HG03565 (cell line): ENCODE measurements at regions not wholly inside any gene's neighbourhood (a gene's known extent, or its start where the extent isn't known, plus 50 kb on each side); places are given as distances from the start of the nearest gene placed in this dataset.

ENCODE experiments used
- ATAC-seq: cut with Tn5 transposase; IDR thresholded peaks from one replicate; pipeline ENCODE4 v1.9.1; 2021; ENCODE audit warnings: mild to moderate bottlenecking, moderate library complexity; ENCODE audit not compliant: unreplicated experiment

- ATAC-seq = no peak
Measured at GRCh38 chr5:89513299-89514044, 630.5 kb upstream of the MEF2C start.

GRCh38 chr5:89504051-89504450 is 621.1 kb upstream of the MEF2C start:
- ATAC-seq = no peak

DNA sequence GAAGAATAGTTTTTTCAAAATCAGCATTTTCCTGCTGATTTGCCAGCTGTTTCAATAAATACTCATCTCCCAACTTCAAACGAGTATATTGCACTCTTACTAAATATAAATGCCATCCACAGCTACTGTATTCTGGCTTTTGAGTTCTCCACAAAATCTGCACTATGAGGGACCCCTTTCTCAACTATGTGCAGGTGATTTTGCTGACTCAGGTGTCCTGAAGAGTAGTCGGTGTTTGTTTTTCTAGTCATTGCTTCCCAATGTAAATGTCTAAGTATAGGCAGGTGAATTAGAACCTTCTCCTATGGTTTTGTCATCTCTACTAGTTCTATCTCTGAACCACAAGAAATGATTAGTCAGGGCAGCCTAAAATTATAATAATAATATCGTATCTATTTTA is 616.8 kb upstream of the MEF2C start:
- no peak for ATAC-seq

DNA sequence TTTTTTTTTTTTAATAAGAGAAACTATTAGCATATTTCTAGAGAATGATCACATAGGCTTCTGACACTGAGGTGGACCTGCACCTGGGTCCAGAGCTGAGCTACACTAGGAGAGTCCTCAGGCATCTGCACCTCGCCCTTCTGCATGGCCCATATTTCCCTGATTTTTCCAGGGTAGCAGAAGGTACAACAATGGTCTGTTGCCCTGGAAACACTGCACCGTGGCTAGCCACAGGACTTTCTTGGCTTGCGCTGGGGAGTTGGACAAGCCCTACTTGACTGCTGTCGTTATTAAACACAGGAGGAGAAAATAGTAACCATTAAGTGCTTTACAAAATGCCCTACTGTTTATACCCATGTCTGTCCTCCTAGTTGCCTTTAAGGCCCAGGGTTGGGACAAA is 615.7 kb upstream of the MEF2C start:
- no peak for ATAC-seq

- no peak for ATAC-seq
Measured at GRCh38 chr5:89493414-89493813, 610.4 kb upstream of the MEF2C start.

DNA sequence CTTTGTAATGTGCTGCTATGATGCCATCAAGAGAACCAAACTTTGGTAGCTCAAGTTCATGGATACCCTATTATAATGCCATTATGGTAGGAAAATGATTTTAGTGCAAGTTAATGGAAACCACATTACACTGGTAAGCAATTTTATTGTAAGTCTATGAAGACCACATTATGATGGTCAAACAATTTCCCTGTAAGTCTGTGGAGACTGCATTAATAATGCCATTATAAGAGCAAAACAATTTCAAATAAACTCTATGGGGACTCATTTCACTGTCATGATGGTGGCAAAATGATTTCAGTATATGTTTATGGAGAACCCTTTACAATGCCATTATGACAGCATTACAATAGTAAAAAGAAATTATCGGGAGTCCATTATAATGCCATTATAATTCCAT is 602.0 kb upstream of the MEF2C start:
- no peak for ATAC-seq

DNA sequence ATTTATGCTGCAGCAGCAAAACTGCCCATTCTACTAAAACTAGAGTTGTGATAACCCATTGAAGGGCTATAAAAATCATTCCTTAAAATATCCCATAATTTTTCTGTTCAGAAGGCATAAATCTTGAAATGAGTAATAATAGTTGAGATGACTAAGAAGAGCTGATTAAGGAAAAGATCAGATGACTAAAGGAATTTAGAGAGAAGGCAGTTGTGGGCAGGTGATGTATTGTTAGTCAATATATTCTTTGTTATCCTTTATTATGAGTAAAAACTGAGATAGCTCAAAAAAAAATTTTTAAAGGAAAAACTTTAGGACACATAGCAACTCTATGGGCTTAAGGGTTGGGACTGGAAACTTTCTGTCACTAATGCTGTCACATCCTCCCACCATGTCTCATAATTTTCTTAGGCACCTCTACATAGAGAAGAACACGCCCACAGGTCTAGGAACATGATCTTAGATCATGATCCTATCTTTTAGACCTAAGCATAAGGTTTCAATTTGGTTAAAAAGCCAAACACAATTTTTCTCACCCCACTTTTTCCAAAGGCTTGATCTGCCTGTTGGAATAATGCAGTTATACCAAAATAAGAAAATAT is 597.5 kb upstream of the MEF2C start:
- ATAC-seq = no peak

- ATAC-seq = no peak
Measured at GRCh38 chr5:89478851-89479250, 595.9 kb upstream of the MEF2C start.

GRCh38 chr5:89473196-89473595 is 590.2 kb upstream of the MEF2C start:
- ATAC-seq = no peak

- ATAC-seq = no peak
Measured at GRCh38 chr5:89471541-89471940, 588.6 kb upstream of the MEF2C start.

DNA sequence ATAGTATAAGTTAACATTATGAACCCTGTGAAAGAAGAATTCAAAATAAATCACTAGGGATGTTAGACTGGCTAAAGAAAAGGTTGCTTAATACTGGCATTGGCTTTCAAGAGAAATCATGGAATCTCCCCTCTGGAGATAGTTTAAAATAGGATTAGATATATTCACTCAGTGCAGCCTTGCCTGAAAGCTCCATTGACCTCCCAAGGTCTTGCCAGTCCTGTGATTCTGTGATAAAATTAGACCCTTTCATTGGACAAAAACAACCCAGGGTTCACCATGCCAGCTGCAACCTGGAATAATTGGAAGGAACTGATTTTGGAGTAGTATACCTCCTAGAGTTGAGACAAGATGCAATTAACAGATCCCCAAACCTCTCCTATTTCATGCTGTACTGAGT is 588.1 kb upstream of the MEF2C start:
- no peak for ATAC-seq

DNA sequence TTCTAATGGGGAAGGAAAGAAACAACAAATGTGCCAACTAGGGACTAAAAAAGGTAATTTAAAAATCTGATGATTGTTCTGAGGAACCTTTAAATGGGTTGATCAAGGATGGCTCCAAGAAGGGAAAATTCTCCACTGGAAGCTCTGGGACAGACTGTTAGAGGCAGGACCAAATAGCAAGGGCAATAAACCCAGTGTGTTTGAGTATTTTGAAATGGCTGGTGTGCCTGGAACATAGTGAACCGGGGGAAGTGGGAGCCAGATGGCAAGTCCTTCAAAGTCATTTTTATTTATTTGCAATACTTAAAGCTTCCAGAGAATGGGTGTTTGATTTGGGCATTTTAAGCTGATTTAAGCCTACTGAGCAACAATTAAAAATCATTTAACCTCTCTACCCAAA is 587.7 kb upstream of the MEF2C start:
- ATAC-seq = no peak

- ATAC-seq = no peak
Measured at GRCh38 chr5:89458332-89458656, 575.3 kb upstream of the MEF2C start.

DNA sequence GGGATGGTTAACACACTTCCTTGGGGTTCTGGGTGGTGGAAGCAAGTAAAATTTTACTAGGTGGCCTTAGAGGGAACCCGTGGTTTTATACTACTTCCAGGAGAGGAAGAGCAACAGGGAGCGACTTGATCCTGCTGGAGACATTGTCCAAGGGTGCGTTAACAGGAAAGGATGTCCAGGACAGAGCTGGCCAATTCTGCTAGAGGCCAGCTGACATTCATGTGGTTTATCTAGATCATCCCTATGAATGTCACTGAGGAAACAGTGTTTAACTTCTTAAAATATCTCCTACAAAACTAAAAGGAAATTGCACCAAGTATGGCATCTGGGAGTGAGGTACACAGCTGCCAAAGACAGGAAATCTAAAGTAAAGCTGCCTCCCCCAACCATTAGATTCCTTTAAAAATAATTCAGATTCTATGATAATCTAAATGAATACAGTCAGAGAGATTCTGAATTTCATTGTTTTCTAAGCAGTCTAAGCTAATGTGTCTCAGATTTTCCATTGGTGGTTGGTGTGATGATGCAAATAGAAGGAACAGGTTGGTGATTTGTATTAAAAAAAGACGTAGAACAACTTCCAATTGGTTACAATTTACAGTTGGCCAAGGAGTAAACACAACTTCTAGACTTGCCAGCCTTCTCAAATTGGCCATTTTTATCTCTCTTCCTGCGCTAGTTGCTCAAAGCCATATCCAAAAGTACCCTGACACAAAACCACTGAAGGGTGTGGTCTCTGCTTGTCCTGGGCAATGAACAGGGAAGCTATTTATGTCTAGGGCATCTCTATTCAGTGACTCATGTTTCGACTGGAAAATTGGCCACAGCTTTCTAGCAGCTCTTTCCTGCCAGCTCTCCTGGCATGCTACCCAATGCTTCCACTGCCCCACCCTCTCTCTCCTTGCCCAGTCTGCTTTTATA is 574.7 kb upstream of the MEF2C start:
- ATAC-seq = no peak

DNA sequence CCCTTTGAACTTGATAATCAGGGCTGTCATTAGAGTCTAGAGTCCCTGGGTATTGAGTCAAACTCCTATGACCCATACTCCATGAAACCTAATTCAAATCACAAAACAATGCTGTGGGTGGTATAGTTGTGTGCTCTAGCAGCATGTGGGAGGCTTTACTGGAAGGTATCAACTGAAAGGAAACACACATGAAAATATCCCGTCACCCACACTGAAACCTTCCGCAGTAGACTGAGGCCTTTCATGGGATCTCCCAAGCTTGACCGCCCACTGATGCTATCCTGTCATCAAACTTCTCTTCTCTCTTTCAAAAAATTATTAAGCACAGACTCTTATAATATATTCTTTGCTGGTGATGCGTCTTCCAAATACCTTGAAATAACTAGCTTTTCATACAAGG is 569.1 kb upstream of the MEF2C start:
- ATAC-seq = no peak

DNA sequence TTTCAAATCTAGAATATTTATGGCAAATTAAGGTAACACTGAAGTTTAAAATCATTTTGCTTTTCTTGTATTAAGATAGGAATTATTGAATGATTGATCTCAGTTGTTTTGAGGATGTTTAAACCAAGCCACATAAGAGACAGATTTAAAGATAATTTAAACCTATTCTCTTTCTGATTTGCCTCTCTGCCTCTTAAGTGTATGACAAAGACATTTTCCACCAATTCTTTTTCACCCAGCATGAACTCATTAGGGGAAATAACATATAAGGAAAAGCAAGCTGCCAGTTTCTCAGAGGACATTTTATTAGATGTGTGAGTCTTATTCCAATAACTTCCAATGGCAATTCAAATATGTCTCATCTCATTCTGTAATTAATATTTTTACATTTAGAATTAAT is 568.3 kb upstream of the MEF2C start:
- ATAC-seq = no peak

- peak; percentile 33 for ATAC-seq
Measured at GRCh38 chr5:89450149-89450538, 567.2 kb upstream of the MEF2C start.

GRCh38 chr5:89449392-89450148 is 566.6 kb upstream of the MEF2C start:
- ATAC-seq = no peak

- ATAC-seq = no peak
Measured at GRCh38 chr5:89447027-89447426, 564.0 kb upstream of the MEF2C start.

DNA sequence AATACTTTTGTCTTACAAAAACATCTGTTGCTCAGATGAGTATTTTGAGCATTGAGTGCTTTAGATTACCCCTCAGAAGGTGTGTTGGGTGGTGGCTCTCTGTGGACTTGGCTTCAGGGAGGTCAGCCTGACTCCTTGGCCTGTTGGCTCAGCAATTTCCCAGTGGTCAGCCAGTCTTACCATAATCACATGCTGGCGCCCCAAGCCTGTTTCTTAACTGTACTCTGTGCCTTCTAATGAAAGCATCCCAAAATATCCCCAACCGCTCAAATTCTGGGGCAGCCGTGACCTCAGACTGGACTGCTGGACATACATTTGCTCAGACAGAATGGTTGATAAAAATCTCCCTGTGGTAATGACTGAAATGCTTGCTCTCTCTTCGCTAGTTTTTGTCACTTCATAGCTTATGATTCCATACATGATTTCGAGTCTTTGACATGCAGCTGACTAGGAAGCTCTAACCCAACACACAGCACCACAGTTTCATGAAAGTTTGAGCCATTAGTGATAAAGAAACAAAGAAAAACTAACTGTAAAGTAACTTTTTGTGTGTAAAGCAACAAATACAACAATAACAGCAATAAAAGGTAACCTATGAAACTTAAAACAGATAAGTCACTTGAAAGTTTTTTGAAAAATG is 562.2 kb upstream of the MEF2C start:
- no peak for ATAC-seq

- ATAC-seq = no peak
Measured at GRCh38 chr5:89444088-89444487, 561.1 kb upstream of the MEF2C start.
